CD4-positive, alpha-beta T cell (primary cell): ENCODE measurements at regions not wholly inside any gene's neighbourhood (a gene's known extent, or its start where the extent isn't known, plus 50 kb on each side); places are given as distances from the start of the nearest gene placed in this dataset.

Experiments
- ATAC-seq: fragments of 200-7000 bp; cut with Tn5 transposase; one replicate; pipeline ENCODE4 v1.10.0; 2022; ENCODE audit warnings: mild to moderate bottlenecking; ENCODE audit not compliant: poor library complexity
- CTCF ChIA-PET: fragments of 350-600 bp; sonication (Branson Sonifier 250); formaldehyde crosslinking; loops from one replicate; lab custom pipeline; 2021; ENCODE audit warnings: antibody characterized with exemption, inconsistent platforms; lab: Charles Lee
- POLR2A ChIA-PET: fragments of 350-600 bp; sonication (Branson Sonifier 250); formaldehyde crosslinking; loops from one replicate; lab custom pipeline; 2021; ENCODE audit warnings: antibody characterized with exemption, inconsistent platforms; lab: Charles Lee
- DNase-seq, 14 experiments: peaks; one replicate each; pipeline ENCODE4 v3.0.0-alpha.2; 2013 to 2020; ENCODE audit warnings: mixed read lengths in 2 of 14
- H3K27ac ChIP-seq, 2 donors: one replicate each; pipeline versions ENCODE4 v1.5.1 to v1.7.0; 2013; ENCODE audit warnings: low read length in 2 of 2, low read depth in 1 of 2, mild to moderate bottlenecking in 1 of 2
- H3K27me3 ChIP-seq, 2 experiments: 1 replicate in 1 of 2; 2 replicates in 1 of 2; pipeline versions ENCODE4 v1.6.1 to v1.7.0; 2013; ENCODE audit warnings: low read length in 2 of 2, control low read depth in 1 of 2, mild to moderate bottlenecking in 1 of 2, moderate library complexity in 1 of 2; ENCODE audit not compliant: insufficient read depth in 2 of 2, control insufficient read depth in 1 of 2
- H3K36me3 ChIP-seq: one replicate; pipeline ENCODE4 v1.6.1; 2013; ENCODE audit warnings: low read length, control low read depth; ENCODE audit not compliant: insufficient read depth
- H3K4me1 ChIP-seq: one replicate; pipeline ENCODE4 v1.6.1; 2013; ENCODE audit warnings: low read length, control low read depth; ENCODE audit not compliant: insufficient read depth
- H3K4me3 ChIP-seq: one replicate; pipeline ENCODE4 v1.5.1; 2013; ENCODE audit warnings: mild to moderate bottlenecking, low read length, moderate library complexity
- H3K9me3 ChIP-seq, 2 experiments: 1 replicate in 1 of 2; 2 replicates in 1 of 2; pipeline versions ENCODE4 v1.6.1 to v1.7.0; 2013; ENCODE audit warnings: low read length in 2 of 2, mild to moderate bottlenecking in 2 of 2, control low read depth in 1 of 2, moderate library complexity in 1 of 2; ENCODE audit not compliant: control insufficient read depth in 1 of 2, insufficient read depth in 1 of 2
- H3K27ac Mint-ChIP-seq: one replicate; pipeline ENCODE4 v1.8.0; 2020; ENCODE audit warnings: mixed read lengths
- H3K27me3 Mint-ChIP-seq: one replicate; pipeline ENCODE4 v1.8.0; 2021; ENCODE audit warnings: mixed read lengths
- H3K36me3 Mint-ChIP-seq: one replicate; pipeline ENCODE4 v1.8.0; 2021; ENCODE audit warnings: low read depth, mixed read lengths
- H3K4me1 Mint-ChIP-seq: one replicate; pipeline ENCODE4 v1.8.0; 2021; ENCODE audit warnings: low read depth, mixed read lengths
- H3K4me3 Mint-ChIP-seq: one replicate; pipeline ENCODE4 v1.8.0; 2020; ENCODE audit warnings: mild to moderate bottlenecking, mixed read lengths
- H3K9me3 Mint-ChIP-seq: one replicate; pipeline ENCODE4 v1.8.0; 2020; ENCODE audit warnings: mixed read lengths
- CTCF ChIP-seq: fragments of 200-600 bp; IDR thresholded peaks from one replicate; pipeline ENCODE4 v1.8.0; 2022; ENCODE audit warnings: antibody characterized with exemption, mild to moderate bottlenecking
- intact Hi-C, 2 experiments: fragments of 100-400 bp; cut with DNase I in 1 of 2; cut with micrococcal nuclease in 1 of 2; formaldehyde crosslinking; loops; one replicate each; pipeline versions ENCODE4 v1.15.1 to v1.9.0; 2023 to 2025; cut with DNase I, micrococcal nuclease

GRCh38 chr1:29703596-29704370 lies 467.5 kb downstream of the PTPRU start:
- Histone ChIP-seq H3K9me3 (no peaks in the 10 kb centered on the region), H3K27me3 (peaks cover 29 to 33% of the 10 kb centered on the region in 2 experiments), H3K36me3 (no peaks in the 10 kb centered on the region), H3K4me3 (no peak overlapping the region), H3K27ac (no peak overlapping the region), H3K4me1 (no peaks in the 10 kb centered on the region)
- H3K9me3 Mint-ChIP-seq, result no peaks in the 10 kb centered on the region
- no peak overlapping the region for H3K4me3 Mint-ChIP-seq
- no peak overlapping the region for H3K27ac Mint-ChIP-seq
- POLR2A ChIA-PET, result no interaction called here
- no peak for ATAC-seq
- H3K36me3 Mint-ChIP-seq, result no peaks in the 10 kb centered on the region
- peaks cover 56% of the 10 kb centered on the region for H3K27me3 Mint-ChIP-seq
- CTCF ChIA-PET, result no interaction called here
- intact Hi-C loops, result no loop called here
- no peaks in the 10 kb centered on the region for H3K4me1 Mint-ChIP-seq
- DNase-seq, result no peak
- peak; percentile 44 for TF ChIP-seq CTCF

GRCh38 chr1:29700491-29700890 lies 464.2 kb downstream of the PTPRU start:
- H3K9me3 ChIP-seq, result no peaks in the 10 kb centered on the region
- H3K4me1 Mint-ChIP-seq, result no peaks in the 10 kb centered on the region
- H3K36me3 Mint-ChIP-seq, result no peaks in the 10 kb centered on the region
- H3K27me3 ChIP-seq, result peaks cover 10 to 24% of the 10 kb centered on the region in 2 experiments
- DNase-seq, result no peak
- H3K27ac Mint-ChIP-seq, result no peak overlapping the region
- no peak overlapping the region for H3K4me3 Mint-ChIP-seq
- no peak for ATAC-seq
- no peaks in the 10 kb centered on the region for H3K9me3 Mint-ChIP-seq
- intact Hi-C loops, result no loop called here
- no peaks in the 10 kb centered on the region for H3K4me1 ChIP-seq
- no peak overlapping the region for H3K4me3 ChIP-seq
- POLR2A ChIA-PET, result no interaction called here
- no peak for TF ChIP-seq CTCF
- peaks cover 51% of the 10 kb centered on the region for H3K27me3 Mint-ChIP-seq
- H3K36me3 ChIP-seq, result no peaks in the 10 kb centered on the region
- H3K27ac ChIP-seq, result no peak overlapping the region
- CTCF ChIA-PET, result no interaction called here

- Mint-ChIP-seq H3K4me1 (no peaks in the 10 kb centered on the region), H3K27ac (no peak overlapping the region), H3K9me3 (no peaks in the 10 kb centered on the region), H3K4me3 (no peak overlapping the region), H3K36me3 (no peaks in the 10 kb centered on the region), H3K27me3 (peaks cover 34% of the 10 kb centered on the region)
- no peak for TF ChIP-seq CTCF
- Histone ChIP-seq H3K27me3 (peaks cover 0 to 13% of the 10 kb centered on the region in 2 experiments), H3K4me1 (no peaks in the 10 kb centered on the region), H3K27ac (no peak overlapping the region), H3K4me3 (no peak overlapping the region), H3K9me3 (peaks cover 0 to 4% of the 10 kb centered on the region in 2 experiments), H3K36me3 (no peaks in the 10 kb centered on the region)
- POLR2A ChIA-PET, result no interaction called here
- intact Hi-C loops, result no loop called here
- ATAC-seq (no peak), DNase-seq (no peak)
- CTCF ChIA-PET, result no interaction called here
These were observed 462.3 kb downstream of the PTPRU start for GRCh38 chr1:29698626-29699025.
